Renal cortex interstitium (tissue), 11 donors: ENCODE measurements at regions not wholly inside any gene's neighbourhood (a gene's known extent, or its start where the extent isn't known, plus 50 kb on each side); places are given as distances from the start of the nearest gene placed in this dataset.

ENCODE experiments used
- DNase-seq, 11 donors: peaks; one replicate each; pipeline ENCODE4 v3.0.0-alpha.2; 2013; ENCODE audit warnings: low read depth in 9 of 11, low spot score in 4 of 11; ENCODE audit errors: extremely low read depth in 1 of 11

DNA sequence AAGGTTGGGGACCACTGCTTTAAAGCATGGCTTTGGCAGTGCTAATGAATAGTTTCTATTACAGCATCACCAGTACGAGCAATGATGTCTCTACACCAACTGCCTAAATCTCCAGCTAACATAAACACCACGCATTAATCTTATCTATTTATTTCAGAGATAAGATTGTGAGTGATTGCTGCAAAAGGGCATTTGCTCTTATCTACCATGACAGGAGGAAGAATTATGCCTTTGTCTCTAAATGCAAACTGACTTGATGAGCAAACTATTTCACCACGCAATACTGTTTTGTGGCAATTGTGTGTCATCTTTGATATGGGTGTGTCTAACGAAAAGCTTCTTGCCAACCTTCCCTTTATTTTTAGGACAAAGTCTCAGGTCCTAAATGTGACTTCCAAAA, 684.9 kb downstream of the SORCS1 start:
- DNase-seq = no peak

DNA sequence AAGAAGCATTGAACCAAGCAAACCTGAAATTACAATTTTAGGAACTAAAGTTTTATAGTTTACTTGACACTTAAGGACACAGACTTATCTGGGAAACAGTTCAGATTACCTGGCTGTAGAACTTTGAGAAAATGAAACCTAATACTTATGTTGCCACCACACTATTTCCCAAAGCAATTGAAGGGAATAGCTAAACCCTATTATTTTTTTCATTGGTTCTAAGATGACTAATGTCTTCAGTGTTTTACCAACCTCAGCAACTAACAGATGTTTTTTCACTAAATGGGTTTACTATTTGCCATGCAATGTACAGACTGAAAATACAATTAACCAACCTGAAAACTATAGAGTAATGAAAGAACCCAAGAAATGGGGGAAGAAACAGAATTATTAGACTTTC, 689.6 kb downstream of the SORCS1 start:
- no peak for DNase-seq

DNA sequence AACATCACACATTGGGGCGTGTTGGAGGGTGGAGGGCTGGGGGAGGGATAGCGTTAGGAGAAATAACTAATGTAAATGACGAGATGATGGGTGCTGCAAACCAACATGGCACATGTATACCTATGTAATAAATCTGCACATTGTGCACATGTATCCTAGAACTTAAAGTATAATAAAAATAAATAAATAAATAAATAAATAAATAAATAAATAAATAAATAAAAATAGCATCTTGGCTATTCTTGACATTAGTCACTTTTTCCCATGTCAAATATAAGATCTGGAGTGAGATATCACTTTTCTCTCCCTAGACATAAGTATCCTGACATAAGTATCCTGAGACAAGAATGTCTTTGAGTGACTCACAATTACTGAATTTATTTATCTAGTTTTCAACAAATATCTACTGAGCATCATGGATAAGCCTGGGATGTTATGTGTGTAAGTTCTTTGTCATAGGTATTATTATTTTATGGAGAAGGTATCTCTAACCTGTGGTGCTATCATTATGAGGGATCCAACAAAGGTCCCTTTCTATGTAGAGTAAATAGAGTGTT, 691.3 kb downstream of the SORCS1 start:
- no peak for DNase-seq

DNA sequence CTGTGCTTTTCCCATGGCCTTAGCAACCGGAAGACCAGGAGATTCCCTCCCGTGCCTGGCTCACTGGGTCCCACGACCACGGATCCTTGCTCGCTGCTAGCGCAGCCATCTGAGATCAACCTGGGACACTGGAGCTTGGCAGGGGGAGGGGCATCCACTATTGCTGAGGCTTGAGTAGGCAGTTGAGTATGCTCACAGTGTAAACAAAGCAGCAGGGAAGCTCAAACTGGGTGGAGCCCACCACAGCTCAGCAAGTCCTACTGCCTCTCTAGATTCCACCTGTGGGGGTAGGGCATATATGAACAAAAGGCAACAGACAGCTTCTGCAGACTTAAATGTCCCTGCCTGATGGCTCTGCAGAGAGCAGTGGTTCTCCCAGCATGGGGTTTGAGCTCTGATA, 697.0 kb downstream of the SORCS1 start:
- DNase-seq = no peak

DNA sequence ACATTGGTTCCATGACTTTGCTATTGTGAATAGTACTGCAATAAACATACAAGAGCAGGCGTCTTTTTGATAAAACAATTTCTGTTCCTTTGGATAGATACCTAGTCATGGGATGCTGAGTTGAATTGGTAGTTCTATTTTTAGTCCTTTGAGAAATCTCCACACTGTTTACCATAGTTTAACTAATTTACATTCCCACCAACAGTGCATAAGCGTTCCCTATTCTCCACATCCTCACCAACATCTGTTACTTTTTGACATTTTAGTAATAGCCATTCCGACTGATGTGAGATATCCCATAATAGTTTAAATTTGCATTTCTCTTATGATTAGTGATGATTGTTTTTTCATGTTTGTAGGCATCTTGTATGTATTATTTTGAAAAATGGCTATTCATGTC, 707.0 kb downstream of the SORCS1 start:
- no peak for DNase-seq

DNA sequence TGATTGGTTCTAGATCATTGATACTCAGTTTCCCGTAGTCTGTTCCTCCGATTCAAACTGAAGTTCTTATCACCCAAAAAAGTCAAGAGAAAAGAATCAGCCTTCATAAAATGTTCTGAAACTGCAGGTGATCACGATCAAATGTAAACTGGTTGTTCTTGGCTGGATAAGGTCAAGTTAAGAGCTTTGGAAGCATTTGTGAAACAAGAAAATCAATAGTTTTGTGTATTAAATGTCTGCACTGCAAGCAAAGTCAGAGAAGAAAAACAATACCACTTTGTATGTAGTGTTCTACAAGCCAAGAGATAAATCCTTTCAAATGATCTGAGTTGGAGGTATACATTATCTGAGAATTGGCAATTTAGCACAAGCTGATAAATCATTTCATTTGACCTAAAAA, 710.3 kb downstream of the SORCS1 start:
- DNase-seq = no peak

DNA sequence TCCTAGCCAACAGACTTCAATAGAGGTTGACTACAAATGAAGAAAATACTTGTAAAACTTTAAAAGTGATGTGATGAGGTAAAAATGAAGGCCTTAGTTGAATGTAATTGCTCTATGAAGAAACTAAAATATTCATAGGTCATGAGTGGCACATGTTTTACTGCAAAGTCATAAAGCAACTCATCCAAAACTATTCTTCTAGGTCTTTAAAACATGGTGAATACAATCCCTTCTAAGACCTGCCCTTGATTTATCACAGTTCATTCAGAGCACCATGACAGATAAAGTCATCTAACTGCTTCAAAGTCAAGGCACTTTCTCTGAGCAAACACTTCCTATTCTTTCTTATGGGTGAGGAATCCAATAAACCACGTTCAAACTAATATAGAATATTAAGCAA, 713.5 kb downstream of the SORCS1 start:
- no peak for DNase-seq

DNA sequence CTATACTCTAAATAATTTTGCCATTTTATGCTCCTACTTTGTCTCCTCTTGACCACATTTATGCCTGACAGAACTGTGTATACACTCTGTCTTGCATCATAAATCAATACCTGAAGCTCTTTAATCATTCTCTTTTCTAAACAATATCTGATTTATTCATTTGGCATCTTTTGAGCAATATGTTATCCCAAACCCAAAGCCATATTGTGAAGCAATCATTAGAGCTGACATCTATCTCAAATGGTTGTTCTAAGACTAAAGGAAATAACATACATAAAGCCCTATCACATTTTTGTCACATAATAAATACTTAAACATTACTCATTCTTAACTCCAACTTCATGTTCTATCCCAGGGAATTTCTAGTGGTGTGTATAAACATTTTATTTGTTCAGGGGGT, 717.6 kb downstream of the SORCS1 start:
- DNase-seq = no peak

DNA sequence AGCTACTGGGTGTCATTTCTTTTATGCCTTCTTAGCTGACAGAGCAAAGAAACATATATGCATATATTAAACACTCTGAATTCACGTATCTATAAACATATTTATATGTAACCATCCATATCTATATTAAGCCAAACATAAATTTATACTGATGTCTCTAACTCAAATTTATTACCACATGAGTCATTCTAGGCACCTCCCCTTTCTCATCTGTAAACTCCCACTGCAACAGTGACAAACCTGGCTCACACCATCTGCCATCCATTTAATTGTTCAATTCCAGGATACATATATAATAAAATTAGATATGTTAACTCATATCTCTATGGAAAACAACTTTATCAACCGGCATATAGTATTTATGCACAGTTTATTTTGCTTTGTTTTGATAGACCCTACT, 722.3 kb downstream of the SORCS1 start:
- no peak for DNase-seq

DNA sequence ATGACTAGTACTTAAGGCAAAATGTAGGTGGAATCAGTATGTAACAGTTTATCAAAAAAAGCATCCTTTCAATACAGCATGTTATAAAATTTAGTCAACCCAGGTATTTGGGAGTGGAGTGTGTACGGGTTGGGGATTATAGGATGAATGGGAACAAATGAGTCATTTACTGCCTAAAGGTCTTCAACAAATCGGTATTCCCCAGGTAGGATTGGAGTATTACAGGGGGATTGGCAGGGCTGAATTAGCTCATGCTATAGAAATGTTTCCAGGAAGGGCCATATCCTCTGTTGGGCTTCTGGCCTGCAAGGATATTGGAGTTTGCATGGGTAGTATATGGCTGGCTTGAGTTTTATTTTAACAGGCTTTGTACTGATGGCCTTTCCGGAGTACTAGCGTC, 723.7 kb downstream of the SORCS1 start:
- DNase-seq = no peak

DNA sequence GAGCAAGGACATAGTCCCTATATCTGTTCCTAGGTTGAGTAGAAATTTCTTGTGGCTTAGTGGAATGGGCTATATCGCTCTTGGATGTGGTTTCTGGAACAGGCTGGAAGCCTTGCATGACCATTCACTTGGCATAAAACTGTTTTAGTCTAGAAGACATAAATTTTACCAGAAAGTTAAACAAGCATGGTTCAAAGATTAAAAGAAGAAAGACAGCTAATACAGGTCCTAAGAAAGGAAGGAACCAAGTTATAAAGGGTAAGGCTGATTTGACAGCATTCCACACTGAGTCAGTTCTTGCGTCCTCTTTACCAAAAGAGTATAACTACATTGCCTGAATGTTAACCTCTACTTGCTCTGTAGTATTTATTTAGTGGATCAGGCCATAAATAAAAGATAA, 724.2 kb downstream of the SORCS1 start:
- DNase-seq = no peak

DNA sequence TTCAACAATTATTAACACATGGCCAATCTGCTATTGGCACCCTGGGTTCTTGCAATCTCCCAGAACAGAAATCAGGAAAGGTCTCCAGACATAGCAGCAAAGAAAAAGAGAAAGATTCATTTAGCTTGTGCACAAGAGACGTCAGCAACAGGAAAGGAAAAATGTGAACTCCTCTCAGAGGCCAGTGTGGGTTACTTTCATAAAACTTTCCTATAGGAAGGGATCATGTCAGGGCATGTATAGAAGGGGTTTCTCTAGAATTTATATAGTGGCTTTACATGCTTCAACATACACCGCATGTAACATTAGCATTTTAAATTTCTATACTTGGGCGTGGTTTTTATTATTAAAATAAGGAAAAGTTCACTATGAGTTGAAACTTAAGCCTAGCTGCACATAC, 725.1 kb downstream of the SORCS1 start:
- no peak for DNase-seq

DNA sequence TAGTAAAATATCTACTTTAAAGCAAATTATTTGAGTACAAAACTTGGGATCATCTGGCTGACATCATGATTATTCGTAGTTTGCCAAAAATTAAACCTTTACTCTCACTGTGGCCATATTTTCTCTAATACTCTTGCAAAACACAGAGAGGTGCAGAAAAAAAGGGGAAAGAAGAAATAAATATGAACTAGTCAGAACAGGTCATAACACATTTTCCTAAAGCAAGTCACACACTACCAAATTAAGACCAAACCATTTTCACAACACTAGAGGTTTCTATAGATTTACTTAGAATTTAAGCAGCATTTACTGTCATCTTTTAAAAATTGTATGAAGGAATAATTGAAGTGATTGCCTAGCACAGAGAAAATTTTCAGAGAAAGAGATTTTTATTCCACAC, 726.1 kb downstream of the SORCS1 start:
- no peak for DNase-seq

DNA sequence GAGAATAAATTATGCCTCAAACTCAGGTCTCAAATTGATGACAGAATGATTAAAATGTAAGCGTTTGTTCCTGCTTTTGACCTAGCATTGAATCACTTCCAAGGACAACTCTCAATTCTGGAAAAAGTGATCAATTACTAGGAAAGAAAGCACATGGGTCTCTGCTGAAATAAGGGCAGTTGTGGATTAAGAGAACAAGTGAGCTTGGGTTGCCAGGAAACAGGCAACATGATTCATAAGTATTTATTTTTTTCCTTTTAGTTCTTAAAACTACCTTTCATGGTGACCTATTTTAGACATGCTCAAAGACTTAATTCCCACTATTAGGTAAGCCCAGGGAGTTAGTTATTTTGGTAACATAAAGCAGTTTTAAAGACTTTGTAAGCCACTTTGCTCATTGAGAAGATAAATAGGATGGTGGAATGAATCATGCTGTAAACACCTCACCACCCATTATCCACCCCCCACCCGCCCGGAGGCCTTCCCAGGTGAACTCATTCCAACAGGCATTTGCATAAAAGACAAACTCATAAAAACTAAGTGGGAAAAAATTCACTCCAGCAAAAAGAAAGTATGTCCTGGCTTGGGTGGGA, 728.3 kb downstream of the SORCS1 start:
- DNase-seq = peak in 1 of 11 donors; percentile 4

DNA sequence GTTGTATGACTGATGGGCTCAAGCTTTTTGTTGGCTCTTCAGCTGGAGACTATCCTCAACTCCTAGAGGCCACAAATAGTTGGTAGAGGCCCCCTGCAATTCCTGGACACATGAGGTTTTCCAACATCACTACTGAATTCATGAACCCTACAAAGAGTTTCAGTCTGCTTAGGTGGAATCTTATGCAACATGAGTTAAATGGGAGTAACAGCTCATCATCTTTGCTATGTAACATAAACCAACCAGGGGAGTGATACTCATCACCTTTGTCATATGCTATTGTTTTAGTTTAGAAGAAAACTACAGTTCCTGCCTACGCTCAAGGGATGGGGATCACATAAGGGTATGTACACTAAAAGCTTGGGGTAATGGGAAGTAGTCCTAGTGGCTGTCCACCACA, 729.4 kb downstream of the SORCS1 start:
- DNase-seq = no peak

DNA sequence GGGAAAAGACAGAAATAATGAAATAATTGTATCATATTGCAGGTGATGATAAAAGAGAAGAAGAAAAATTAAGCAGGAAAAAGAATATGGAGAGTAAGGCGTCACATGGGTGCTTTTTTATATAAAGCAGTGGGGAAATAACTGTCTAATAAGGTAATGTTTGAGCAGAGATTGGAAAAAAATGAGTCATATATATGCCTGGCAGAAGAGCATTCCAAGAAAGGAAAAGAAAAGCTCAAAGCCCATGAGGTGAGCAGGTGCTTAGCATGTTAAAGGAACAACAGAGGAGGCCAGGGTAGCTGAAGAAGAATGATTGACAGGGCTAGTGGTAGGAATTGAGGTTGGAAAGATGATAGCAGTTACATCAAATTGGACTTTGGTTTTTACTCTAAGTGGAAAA, 739.5 kb downstream of the SORCS1 start:
- no peak for DNase-seq

DNA sequence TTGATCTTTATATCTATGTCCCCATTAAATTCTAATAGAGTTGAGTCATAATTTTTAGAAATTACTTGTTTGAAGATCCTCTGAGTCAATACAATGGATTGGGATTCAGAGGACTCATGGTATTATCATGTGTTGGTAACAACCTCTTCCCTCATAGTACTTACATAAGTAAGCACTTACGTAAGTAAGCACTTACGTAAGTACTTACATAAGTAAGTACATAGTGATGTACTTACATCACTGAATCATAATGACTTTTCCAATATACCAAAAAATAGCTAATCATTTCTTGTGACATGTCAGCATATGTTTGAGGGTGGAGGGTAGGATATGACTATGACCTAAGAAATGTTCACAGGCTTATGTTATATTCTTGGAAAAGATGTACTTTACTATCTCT, 740.5 kb downstream of the SORCS1 start:
- DNase-seq = no peak

DNA sequence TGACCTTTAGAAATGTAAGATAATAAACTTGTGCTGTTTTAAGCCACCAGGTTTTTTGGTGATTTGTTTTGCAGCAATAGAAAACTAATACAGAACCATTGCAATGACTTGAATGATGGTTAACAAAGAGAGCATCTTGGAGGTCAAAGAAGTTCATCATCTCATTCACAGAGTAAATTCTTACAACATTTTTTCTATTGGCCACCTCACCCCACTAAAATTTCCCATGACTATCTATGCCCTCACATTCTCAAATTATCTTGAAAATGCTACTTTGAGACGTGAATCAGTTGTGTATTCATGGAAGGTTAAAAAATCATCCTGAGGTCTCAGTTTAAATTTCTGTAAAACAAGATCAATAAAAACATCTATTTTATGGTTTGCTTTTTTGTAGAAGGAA, 754.2 kb downstream of the SORCS1 start:
- DNase-seq = no peak

DNA sequence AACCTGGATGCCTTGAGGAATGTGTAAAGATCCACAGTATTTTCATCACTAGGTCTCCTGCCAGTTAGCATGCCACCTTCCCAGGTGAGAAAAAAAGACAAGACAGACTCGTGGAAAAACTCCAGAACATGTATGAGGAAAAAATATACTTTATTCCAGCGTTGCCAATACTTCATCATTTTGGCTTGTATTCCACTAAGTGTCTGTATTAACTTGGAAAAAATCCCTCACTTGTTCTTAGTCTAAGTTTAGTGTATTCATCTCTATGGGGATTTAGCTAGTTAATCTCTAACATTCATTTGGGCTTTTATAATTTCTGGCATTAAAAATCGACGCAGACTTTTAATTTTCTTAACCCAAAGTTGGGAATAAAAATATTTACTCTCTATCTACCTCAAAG, 759.4 kb downstream of the SORCS1 start:
- DNase-seq = no peak

DNA sequence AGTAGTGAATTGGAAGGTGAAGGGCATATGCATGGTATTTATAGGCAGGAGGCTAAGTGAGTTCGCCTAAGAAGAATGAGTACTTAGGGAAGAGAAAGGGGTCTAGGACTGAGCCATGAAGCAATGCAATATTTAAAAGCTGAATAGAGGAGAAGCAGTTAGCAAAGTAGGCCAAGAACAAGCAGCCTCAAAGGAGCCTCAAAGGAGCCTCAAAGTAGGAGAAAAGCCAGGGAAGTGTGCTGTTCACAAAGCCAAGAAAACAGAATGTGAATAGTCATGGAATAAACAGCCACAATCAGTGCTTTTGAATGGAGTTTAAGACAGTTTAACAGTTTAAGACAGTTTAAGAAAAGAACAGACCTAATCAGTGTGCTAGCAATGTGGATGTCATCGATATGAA, 762.0 kb downstream of the SORCS1 start:
- no peak for DNase-seq

DNA sequence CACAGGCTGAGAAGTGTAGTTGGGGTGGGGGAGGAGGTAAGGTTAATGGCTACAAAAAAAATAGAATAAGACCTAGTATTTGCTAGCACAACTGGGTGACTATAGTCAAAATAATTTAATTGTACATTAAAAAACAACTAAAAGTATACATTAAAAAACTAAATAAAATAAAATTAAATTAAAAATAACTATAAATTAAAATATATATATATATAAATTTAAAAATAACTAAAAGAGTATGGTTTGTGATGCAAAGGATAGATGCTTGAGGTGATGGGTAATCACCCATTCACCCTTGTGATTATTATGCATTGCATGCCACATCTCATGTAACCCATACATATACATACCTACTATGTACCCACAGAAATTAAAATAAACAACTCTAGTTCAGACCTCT, 762.5 kb downstream of the SORCS1 start:
- no peak for DNase-seq

DNA sequence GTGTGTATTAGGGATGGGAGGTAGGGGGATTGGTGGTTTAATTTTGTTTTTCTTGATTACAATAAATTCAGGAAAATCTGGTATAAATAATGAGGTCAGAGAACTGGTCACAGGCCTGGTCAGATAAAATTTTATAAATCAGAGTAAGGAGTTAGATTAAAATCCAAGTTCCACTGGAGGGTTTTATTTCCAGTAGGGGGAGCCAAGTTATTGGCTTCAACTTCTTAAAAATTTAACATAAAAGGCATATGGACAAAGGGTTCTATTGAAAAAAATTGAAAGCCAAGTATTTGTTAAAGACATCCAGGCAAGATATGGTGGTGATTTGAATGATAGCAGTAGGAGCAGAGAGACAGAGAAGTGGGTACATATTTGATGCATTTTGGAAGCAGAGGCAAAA, 763.3 kb downstream of the SORCS1 start:
- no peak for DNase-seq
